ENCODE measurements at regions not wholly inside any gene's neighbourhood (a gene's known extent, or its start where the extent isn't known, plus 50 kb on each side); places are given as distances from the start of the nearest gene placed in this dataset.

DNA sequence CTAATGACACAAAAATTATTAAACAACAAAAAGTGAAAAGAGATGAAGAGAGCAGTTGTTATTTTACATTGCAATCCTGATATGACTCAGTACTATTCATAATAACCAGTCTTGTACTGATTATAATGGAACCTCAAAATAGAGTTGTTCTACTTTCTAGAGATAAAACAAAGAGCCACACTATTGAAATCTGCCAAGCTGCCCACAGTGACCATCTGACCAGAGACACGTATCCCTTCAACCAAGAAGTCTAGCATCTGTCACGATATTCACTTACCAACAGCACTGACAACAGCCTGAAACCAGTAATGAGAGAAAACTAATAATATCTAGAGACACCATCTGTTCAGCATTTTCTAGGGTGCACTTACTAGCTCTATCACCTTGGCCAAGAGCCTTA lies 466.7 kb downstream of the NKX6-1 start:
- ChIA-PET POLR2A (no interaction called here), CTCF (no interaction called here)
- Histone ChIP-seq H2AFZ (ENCODE audit: low read depth, low read length) (no peak overlapping the region), H3K27ac (ENCODE audit: insufficient read depth, low read depth, low read length) (no peak overlapping the region), H3K36me3 (ENCODE audit: control insufficient read depth in 2 of 2, extremely low read depth in 1 of 2, insufficient read depth in 2 of 2, low read length in 2 of 2) (no peaks in the 10 kb centered on the region), H3K9me1 (replicated peaks; ENCODE audit: control insufficient read depth, extremely low read depth, insufficient read depth, low read length) (no peaks in the 10 kb centered on the region), H3K4me2 (ENCODE audit: insufficient read depth, low read length) (no peak overlapping the region), H4K20me1 (replicated peaks; ENCODE audit: control insufficient read depth, extremely low read depth, insufficient read depth, low read length) (no peaks in the 10 kb centered on the region), H3K79me2 (ENCODE audit: control insufficient read depth, insufficient read depth, low read length) (no peaks in the 10 kb centered on the region), H3K27me3 (ENCODE audit: control insufficient read depth in 2 of 2, insufficient read depth in 2 of 2, low read length in 2 of 2) (no peaks in the 10 kb centered on the region), H3K4me1 (ENCODE audit: control insufficient read depth, extremely low read depth, insufficient read depth, low read length) (no peaks in the 10 kb centered on the region), H3K4me3 (replicated peaks in 1 of 3; ENCODE audit: insufficient read depth in 1 of 3, low read depth in 1 of 3, low read length in 3 of 3) (no peak overlapping the region), H3K9me3 (replicated peaks; ENCODE audit: control insufficient read depth, insufficient read depth, low read length) (no peaks in the 10 kb centered on the region), H3K9ac (replicated peaks; ENCODE audit: extremely low read depth, insufficient read depth, low read length) (no peak overlapping the region)
- no TSS peak for BruUV-seq (replicated peaks)
- DNase-seq (ENCODE audit: low read depth, low spot score) (no peak), FAIRE-seq (no peak)
- TF ChIP-seq GATA2 (IDR thresholded peaks at IDR 0.05; ENCODE audit: insufficient read depth, insufficient read length, low read depth, low read length), result no peak
- intact Hi-C loops (cut with micrococcal nuclease) (no loop called here), dilution Hi-C loops (cut with MboI; ENCODE audit: extremely low pct_ligation_motif_present, low sequenced_read_pairs) (no loop called here)

DNA sequence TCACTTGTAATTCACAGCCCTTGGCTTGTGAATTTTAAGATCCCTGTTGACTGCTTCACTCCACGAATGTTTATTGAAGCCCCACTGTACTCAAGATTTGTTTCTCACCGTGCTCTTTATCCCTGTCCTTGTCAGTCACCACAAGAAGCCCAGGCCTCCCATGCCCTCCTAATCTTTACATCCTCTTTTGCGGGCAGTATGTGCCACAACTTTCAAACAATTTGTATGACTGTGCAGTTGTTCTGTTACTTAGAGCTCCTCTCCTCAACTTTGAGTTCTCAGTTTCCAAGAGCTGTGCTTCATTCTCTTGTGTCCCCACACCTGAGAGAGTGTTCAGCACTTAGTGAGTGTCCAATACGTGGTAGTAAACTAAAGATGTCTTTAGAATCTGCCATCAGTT lies 467.7 kb downstream of the NKX6-1 start:
- ChIA-PET CTCF (no interaction called here), POLR2A (no interaction called here)
- Histone ChIP-seq H3K27me3 (ENCODE audit: control insufficient read depth in 2 of 2, insufficient read depth in 2 of 2, low read length in 2 of 2) (no peaks in the 10 kb centered on the region), H3K4me1 (ENCODE audit: control insufficient read depth, extremely low read depth, insufficient read depth, low read length) (no peaks in the 10 kb centered on the region), H2AFZ (ENCODE audit: low read depth, low read length) (no peak overlapping the region), H3K4me3 (replicated peaks in 1 of 3; ENCODE audit: insufficient read depth in 1 of 3, low read depth in 1 of 3, low read length in 3 of 3) (no peak overlapping the region), H3K9me3 (replicated peaks; ENCODE audit: control insufficient read depth, insufficient read depth, low read length) (no peaks in the 10 kb centered on the region), H3K36me3 (ENCODE audit: control insufficient read depth in 2 of 2, extremely low read depth in 1 of 2, insufficient read depth in 2 of 2, low read length in 2 of 2) (no peaks in the 10 kb centered on the region), H4K20me1 (replicated peaks; ENCODE audit: control insufficient read depth, extremely low read depth, insufficient read depth, low read length) (no peaks in the 10 kb centered on the region), H3K4me2 (ENCODE audit: insufficient read depth, low read length) (no peak overlapping the region), H3K79me2 (ENCODE audit: control insufficient read depth, insufficient read depth, low read length) (no peaks in the 10 kb centered on the region), H3K9me1 (replicated peaks; ENCODE audit: control insufficient read depth, extremely low read depth, insufficient read depth, low read length) (no peaks in the 10 kb centered on the region), H3K27ac (ENCODE audit: insufficient read depth, low read depth, low read length) (no peak overlapping the region), H3K9ac (replicated peaks; ENCODE audit: extremely low read depth, insufficient read depth, low read length) (no peak overlapping the region)
- TF ChIP-seq EZH2 (IDR thresholded peaks at IDR 0.05; ENCODE audit: borderline replicate concordance, low read depth, low read length, severe bottlenecking), result no peak
- no peak for TF ChIP-seq POLR2A (IDR thresholded peaks at IDR 0.05; ENCODE audit: low read depth, low read length)
- TF ChIP-seq MYC (IDR thresholded peaks at IDR 0.05; ENCODE audit: low read depth, low read length), result no peak
- no peak for TF ChIP-seq MAX (IDR thresholded peaks at IDR 0.05; ENCODE audit: insufficient read depth, insufficient read length)
- TF ChIP-seq GATA2 (IDR thresholded peaks at IDR 0.05; ENCODE audit: insufficient read depth, insufficient read length, low read depth, low read length), result no peak
- TF ChIP-seq POLR2AphosphoS5 (IDR thresholded peaks at IDR 0.05; ENCODE audit: insufficient read depth, low read depth, low read length), result no peak
- TF ChIP-seq JUN (IDR thresholded peaks at IDR 0.05; ENCODE audit: borderline replicate concordance, insufficient read depth, insufficient read length, low read depth), result no peak
- TF ChIP-seq, protein P1, sequence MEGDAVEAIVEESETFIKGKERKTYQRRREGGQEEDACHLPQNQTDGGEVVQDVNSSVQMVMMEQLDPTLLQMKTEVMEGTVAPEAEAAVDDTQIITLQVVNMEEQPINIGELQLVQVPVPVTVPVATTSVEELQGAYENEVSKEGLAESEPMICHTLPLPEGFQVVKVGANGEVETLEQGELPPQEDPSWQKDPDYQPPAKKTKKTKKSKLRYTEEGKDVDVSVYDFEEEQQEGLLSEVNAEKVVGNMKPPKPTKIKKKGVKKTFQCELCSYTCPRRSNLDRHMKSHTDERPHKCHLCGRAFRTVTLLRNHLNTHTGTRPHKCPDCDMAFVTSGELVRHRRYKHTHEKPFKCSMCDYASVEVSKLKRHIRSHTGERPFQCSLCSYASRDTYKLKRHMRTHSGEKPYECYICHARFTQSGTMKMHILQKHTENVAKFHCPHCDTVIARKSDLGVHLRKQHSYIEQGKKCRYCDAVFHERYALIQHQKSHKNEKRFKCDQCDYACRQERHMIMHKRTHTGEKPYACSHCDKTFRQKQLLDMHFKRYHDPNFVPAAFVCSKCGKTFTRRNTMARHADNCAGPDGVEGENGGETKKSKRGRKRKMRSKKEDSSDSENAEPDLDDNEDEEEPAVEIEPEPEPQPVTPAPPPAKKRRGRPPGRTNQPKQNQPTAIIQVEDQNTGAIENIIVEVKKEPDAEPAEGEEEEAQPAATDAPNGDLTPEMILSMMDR (IDR thresholded peaks at IDR 0.05; ENCODE audit: extremely low read depth in 1 of 2, insufficient read depth in 1 of 2, low read depth in 1 of 2, low read length in 2 of 2), result no peak
- no peak for TF ChIP-seq FOS (IDR thresholded peaks at IDR 0.05; ENCODE audit: borderline replicate concordance, insufficient read depth, low read length)
- no TSS peak for BruUV-seq (replicated peaks)
- dilution Hi-C loops (cut with MboI; ENCODE audit: extremely low pct_ligation_motif_present, low sequenced_read_pairs), result no loop called here
- FAIRE-seq (no peak), DNase-seq (ENCODE audit: low read depth, low spot score) (no peak)
- intact Hi-C loops (cut with micrococcal nuclease), result no loop called here
